CD14-positive monocyte (primary cell): ENCODE measurements at regions not wholly inside any gene's neighbourhood (a gene's known extent, or its start where the extent isn't known, plus 50 kb on each side); places are given as distances from the start of the nearest gene placed in this dataset.

ENCODE experiments used
- DNase-seq, 3 donors: peaks; one replicate each; pipeline ENCODE4 v3.0.0-alpha.2; 2011 to 2022
- H2AFZ ChIP-seq: 2 replicates; pipeline ENCODE4 v1.6.0; 2012; ENCODE audit warnings: mild to moderate bottlenecking, low read depth, low read length, inconsistent platforms; ENCODE audit not compliant: insufficient read depth, poor library complexity, severe bottlenecking
- H3K27ac ChIP-seq, 2 donors: 1 replicate in 1 of 2; 2 replicates in 1 of 2; pipeline ENCODE4 v1.5.1; 2012 to 2013; ENCODE audit warnings: low read length in 2 of 2, control low read depth in 1 of 2, inconsistent platforms in 1 of 2, low read depth in 1 of 2, mild to moderate bottlenecking in 1 of 2
- H3K27me3 ChIP-seq, 2 donors: one replicate each; pipeline versions ENCODE4 v1.6.0 to v1.6.1; 2011 to 2013; ENCODE audit warnings: low read length in 2 of 2; ENCODE audit not compliant: control insufficient read depth in 2 of 2, insufficient read depth in 2 of 2
- H3K36me3 ChIP-seq, 2 donors: replicated peaks in 1 of 2; 1 replicate in 1 of 2; 2 replicates in 1 of 2; pipeline versions ENCODE4 v1.5.1 to v1.6.1; 2012 to 2013; ENCODE audit warnings: low read length in 2 of 2, control low read depth in 1 of 2, inconsistent platforms in 1 of 2, mild to moderate bottlenecking in 1 of 2; ENCODE audit not compliant: insufficient read depth in 2 of 2, control insufficient read depth in 1 of 2
- H3K4me1 ChIP-seq, 2 donors: 1 replicate in 1 of 2; 2 replicates in 1 of 2; pipeline versions ENCODE4 v1.5.1 to v1.6.1; 2012 to 2013; ENCODE audit warnings: low read length in 2 of 2, control low read depth in 1 of 2, inconsistent platforms in 1 of 2, mild to moderate bottlenecking in 1 of 2, moderate library complexity in 1 of 2; ENCODE audit not compliant: insufficient read depth in 2 of 2, control insufficient read depth in 1 of 2
- H3K4me2 ChIP-seq: replicated peaks from 2 replicates; pipeline ENCODE3; 2012; ENCODE audit warnings: low read length, moderate library complexity, mild to moderate bottlenecking; ENCODE audit not compliant: poor library complexity, severe bottlenecking; ENCODE audit errors: extremely low read depth
- H3K4me3 ChIP-seq, 3 experiments: fragments of 200-600 bp in 1 of 3; sonication (generic) in 1 of 3; replicated peaks in 1 of 3; 1 replicate in 2 of 3; 2 replicates in 1 of 3; pipeline ENCODE4 v1.5.1; 2011 to 2013; ENCODE audit warnings: low read length in 3 of 3, mild to moderate bottlenecking in 3 of 3, control low read depth in 2 of 3, low read depth in 2 of 3, inconsistent platforms in 1 of 3, moderate library complexity in 1 of 3
- H3K79me2 ChIP-seq: 2 replicates; pipeline ENCODE4 v1.6.0; 2012; ENCODE audit warnings: mild to moderate bottlenecking, control low read depth, inconsistent platforms, low read length, moderate library complexity; ENCODE audit not compliant: insufficient read depth
- H3K9ac ChIP-seq: 2 replicates; pipeline ENCODE4 v1.6.0; 2017; ENCODE audit warnings: low read length, mild to moderate bottlenecking; ENCODE audit not compliant: insufficient read depth, poor library complexity, severe bottlenecking
- H3K9me3 ChIP-seq, 2 donors: replicated peaks in 1 of 2; 1 replicate in 1 of 2; 2 replicates in 1 of 2; pipeline versions ENCODE4 v1.5.1 to v1.6.1; 2012 to 2013; ENCODE audit warnings: low read length in 2 of 2, control low read depth in 1 of 2; ENCODE audit not compliant: control insufficient read depth in 1 of 2, insufficient read depth in 1 of 2
- H4K20me1 ChIP-seq: 2 replicates; pipeline ENCODE4 v1.6.0; 2012; ENCODE audit warnings: mild to moderate bottlenecking, low read length, control low read depth, moderate library complexity; ENCODE audit not compliant: insufficient read depth
- H3K27ac Mint-ChIP-seq, 7 donors: one replicate each; pipeline ENCODE4 v1.8.0; 2020; ENCODE audit warnings: mild to moderate bottlenecking in 7 of 7, mixed read lengths in 7 of 7, moderate library complexity in 6 of 7, inconsistent platforms in 2 of 7
- H3K27me3 Mint-ChIP-seq, 3 donors: one replicate each; pipeline ENCODE4 v1.8.0; 2021 to 2022; ENCODE audit warnings: low read depth in 3 of 3, mild to moderate bottlenecking in 3 of 3, mixed read lengths in 3 of 3, moderate library complexity in 3 of 3, inconsistent platforms in 1 of 3
- H3K36me3 Mint-ChIP-seq, 2 donors: one replicate each; pipeline ENCODE4 v1.8.0; 2020; ENCODE audit warnings: mixed read lengths in 2 of 2, inconsistent platforms in 1 of 2, mild to moderate bottlenecking in 1 of 2
- H3K4me1 Mint-ChIP-seq: one replicate; pipeline ENCODE4 v1.8.0; 2020; ENCODE audit warnings: mild to moderate bottlenecking, mixed read lengths
- H3K4me3 Mint-ChIP-seq, 2 donors: one replicate each; pipeline ENCODE4 v1.8.0; 2020; ENCODE audit warnings: mild to moderate bottlenecking in 2 of 2, mixed read lengths in 2 of 2, moderate library complexity in 1 of 2
- H3K9me3 Mint-ChIP-seq, 7 donors: one replicate each; pipeline ENCODE4 v1.8.0; 2020 to 2022; ENCODE audit warnings: mixed read lengths in 7 of 7, mild to moderate bottlenecking in 6 of 7, moderate library complexity in 6 of 7, inconsistent platforms in 2 of 7
- WGBS: methylation state at CpG from one replicate; pipeline ENCODE4 v1.1.5; 2013; ENCODE audit warnings: missing lambda C conversion rate; ENCODE audit not compliant: insufficient coverage; 5-methylcytosine and 5-hydroxymethylcytosine counted together
- intact Hi-C, 2 donors: fragments of 100-400 bp; cut with micrococcal nuclease; formaldehyde crosslinking; loops; one replicate each; pipeline versions ENCODE4 v1.15.0 to v1.15.1; 2023
- TF ChIP-seq, protein P1 (sequence below): fragments of 200-600 bp; IDR thresholded peaks from one replicate; pipeline ENCODE4 v1.8.0; 2022; ENCODE audit warnings: antibody characterized with exemption, mild to moderate bottlenecking

DNA sequence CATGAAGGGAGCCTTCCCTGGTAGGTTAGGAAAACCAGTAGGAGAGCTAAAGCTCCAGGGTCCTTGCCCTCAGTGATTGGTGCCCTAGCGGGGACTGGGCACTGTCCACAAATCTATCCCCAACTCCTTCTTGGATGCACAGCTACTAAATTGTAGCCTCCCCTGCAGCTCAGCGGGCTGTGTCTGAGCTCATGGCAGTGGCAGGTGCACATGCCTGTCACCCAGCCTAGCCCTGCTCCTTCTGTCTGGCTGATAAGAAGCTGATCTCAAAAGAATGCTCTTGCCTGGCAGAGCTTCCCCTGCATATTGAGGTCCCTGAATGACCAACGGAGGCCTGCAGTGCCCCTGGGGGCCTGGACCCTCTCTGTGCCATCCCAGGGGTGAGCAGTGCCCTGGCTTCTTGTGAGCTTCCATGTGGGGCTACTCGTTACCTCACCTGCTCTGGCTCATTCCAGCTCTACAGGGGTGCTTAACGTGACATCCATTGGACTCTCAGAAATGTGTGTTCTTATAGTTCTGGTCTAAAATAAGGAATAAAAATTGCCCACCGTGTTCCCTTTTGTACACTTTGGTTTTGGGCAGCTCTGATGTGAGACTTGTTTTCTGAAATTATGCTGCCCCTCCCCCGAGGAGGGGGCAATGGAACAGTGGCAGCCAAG, 59.8 kb upstream of the ANTXRL start:
- Histone ChIP-seq H2AFZ (no peak overlapping the region), H3K27ac (no peak overlapping the region), H3K4me3 (no peak overlapping the region), H3K9me3 (peaks cover 0 to 4% of the 10 kb centered on the region in 2 donors), H3K4me2 (no peak overlapping the region), H3K27me3 (no peaks in the 10 kb centered on the region), H3K4me1 (peaks cover 0 to 4% of the 10 kb centered on the region in 2 donors), H4K20me1 (no peaks in the 10 kb centered on the region), H3K9ac (no peak overlapping the region), H3K79me2 (no peaks in the 10 kb centered on the region), H3K36me3 (no peaks in the 10 kb centered on the region)
- no peak overlapping the region for H3K4me3 Mint-ChIP-seq
- intact Hi-C loops = no loop called here
- 86% methylated on average over 5 of the region's 7 CpGs for WGBS
- H3K9me3 Mint-ChIP-seq = peaks cover 0 to 21% (median 4%) of the 10 kb centered on the region in 7 donors
- DNase-seq = no peak
- no peaks in the 10 kb centered on the region for H3K36me3 Mint-ChIP-seq
- no peak overlapping the region for H3K27ac Mint-ChIP-seq
- peaks cover 4% of the 10 kb centered on the region for H3K4me1 Mint-ChIP-seq
- peaks cover 0 to 1% (median 1%) of the 10 kb centered on the region in 3 donors for H3K27me3 Mint-ChIP-seq
- TF ChIP-seq, protein P1, sequence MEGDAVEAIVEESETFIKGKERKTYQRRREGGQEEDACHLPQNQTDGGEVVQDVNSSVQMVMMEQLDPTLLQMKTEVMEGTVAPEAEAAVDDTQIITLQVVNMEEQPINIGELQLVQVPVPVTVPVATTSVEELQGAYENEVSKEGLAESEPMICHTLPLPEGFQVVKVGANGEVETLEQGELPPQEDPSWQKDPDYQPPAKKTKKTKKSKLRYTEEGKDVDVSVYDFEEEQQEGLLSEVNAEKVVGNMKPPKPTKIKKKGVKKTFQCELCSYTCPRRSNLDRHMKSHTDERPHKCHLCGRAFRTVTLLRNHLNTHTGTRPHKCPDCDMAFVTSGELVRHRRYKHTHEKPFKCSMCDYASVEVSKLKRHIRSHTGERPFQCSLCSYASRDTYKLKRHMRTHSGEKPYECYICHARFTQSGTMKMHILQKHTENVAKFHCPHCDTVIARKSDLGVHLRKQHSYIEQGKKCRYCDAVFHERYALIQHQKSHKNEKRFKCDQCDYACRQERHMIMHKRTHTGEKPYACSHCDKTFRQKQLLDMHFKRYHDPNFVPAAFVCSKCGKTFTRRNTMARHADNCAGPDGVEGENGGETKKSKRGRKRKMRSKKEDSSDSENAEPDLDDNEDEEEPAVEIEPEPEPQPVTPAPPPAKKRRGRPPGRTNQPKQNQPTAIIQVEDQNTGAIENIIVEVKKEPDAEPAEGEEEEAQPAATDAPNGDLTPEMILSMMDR = no peak

DNA sequence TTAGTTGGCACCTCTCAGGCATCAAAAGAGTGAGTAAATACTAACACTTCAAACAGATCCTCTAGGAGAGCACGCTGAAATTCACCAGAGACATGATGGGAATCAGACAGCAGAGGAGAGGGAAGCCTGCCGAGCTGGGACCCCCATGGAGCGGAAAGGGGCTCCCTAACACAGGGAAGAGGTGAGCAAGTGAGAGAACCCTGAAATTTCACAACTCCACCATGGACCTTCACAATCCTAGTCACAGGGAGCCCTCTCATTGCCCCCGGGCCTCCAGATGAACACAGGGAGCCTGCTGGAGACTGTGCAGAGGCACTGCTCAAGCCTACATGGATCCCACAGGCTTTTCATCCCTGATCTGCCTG, 59.2 kb upstream of the ANTXRL start:
- no peak overlapping the region for H3K4me3 ChIP-seq
- DNase-seq = no peak
- peaks cover 0 to 1% (median under 1%) of the 10 kb centered on the region in 3 donors for H3K27me3 Mint-ChIP-seq
- TF ChIP-seq, protein P1 = no peak
- H3K9me3 Mint-ChIP-seq = peaks cover 0 to 21% (median 4%) of the 10 kb centered on the region in 7 donors
- H3K27ac ChIP-seq = no peak overlapping the region
- H3K9me3 ChIP-seq = peaks cover 0 to 4% of the 10 kb centered on the region in 2 donors
- H3K36me3 Mint-ChIP-seq = no peaks in the 10 kb centered on the region
- peaks cover 4% of the 10 kb centered on the region for H3K4me1 Mint-ChIP-seq
- peaks cover 0 to 4% of the 10 kb centered on the region in 2 donors for H3K4me1 ChIP-seq
- H3K36me3 ChIP-seq = no peaks in the 10 kb centered on the region
- H3K4me2 ChIP-seq = no peak overlapping the region
- H3K9ac ChIP-seq = no peak overlapping the region
- 25% methylated on average over 1 of the region's 4 CpGs for WGBS
- H2AFZ ChIP-seq = peak overlapping the region; percentile 51
- no peak overlapping the region for H3K4me3 Mint-ChIP-seq
- intact Hi-C loops = no loop called here
- H4K20me1 ChIP-seq = no peaks in the 10 kb centered on the region
- no peaks in the 10 kb centered on the region for H3K27me3 ChIP-seq
- no peaks in the 10 kb centered on the region for H3K79me2 ChIP-seq
- no peak overlapping the region for H3K27ac Mint-ChIP-seq
